ENCODE measurements at regions not wholly inside any gene's neighbourhood (a gene's known extent, or its start where the extent isn't known, plus 50 kb on each side); places are given as distances from the start of the nearest gene placed in this dataset.

- Histone ChIP-seq H3K9me2 (no peaks in the 10 kb centered on the region), H3K79me2 (ENCODE audit: insufficient read depth) (no peaks in the 10 kb centered on the region), H3K4me3 (ENCODE audit: low read depth in 2 of 2, low read length in 1 of 2) (no peak overlapping the region), H3K9me3 (no peaks in the 10 kb centered on the region), H3K4me1 (ENCODE audit: control insufficient read depth in 1 of 2, insufficient read depth in 2 of 2, low read depth in 1 of 2, low read length in 1 of 2) (peaks cover 0 to 15% of the 10 kb centered on the region in 2 experiments; a peak in 2 of 4 replicates), H3K27ac (ENCODE audit: low read depth in 2 of 2, low read length in 1 of 2) (peak overlapping the region in 1 of 2 experiments; percentile 50; a peak in 2 of 4 replicates), H3F3A (replicated peaks; ENCODE audit: insufficient read depth) (no peaks in the 10 kb centered on the region), H3K27me3 (ENCODE audit: insufficient read depth) (no peaks in the 10 kb centered on the region), H4K20me1 (ENCODE audit: insufficient read depth) (no peaks in the 10 kb centered on the region), H2AFZ (ENCODE audit: low read depth) (no peak overlapping the region), H3K9ac (no peak overlapping the region), H3K4me2 (no peak overlapping the region), H3K36me3 (replicated peaks in 1 of 2; ENCODE audit: control insufficient read depth in 1 of 2, insufficient read depth in 2 of 2, low read length in 1 of 2) (no peaks in the 10 kb centered on the region)
- no peak for TF ChIP-seq SMC3 (IDR thresholded peaks at IDR 0.05; ENCODE audit: low read depth, low read length)
- no peak for TF ChIP-seq POLR2AphosphoS5 (IDR thresholded peaks at IDR 0.05; ENCODE audit: low read depth, low read length)
- no peak for TF ChIP-seq FOXJ3 (CRISPR knock-in tag; IDR thresholded peaks at IDR 0.05)
- no peak for TF ChIP-seq TCF12 (IDR thresholded peaks at IDR 0.05)
- TF ChIP-seq TAF1 (IDR thresholded peaks at IDR 0.05; ENCODE audit: borderline replicate concordance, low read depth, low read length): no peak
- ChIA-PET POLR2A (interaction anchor here (1.3 kb wide), 1 partner anchor 31 kb away, joined by 13 read pairs; no protein-coding TSS in a partner anchor), CTCF (interaction anchor here (0.6 to 11.2 kb wide), 31 partner anchors 8 to 402 kb away, joined by 3 to 116 read pairs (median 4); no protein-coding TSS in a partner anchor)
- DNase-seq: no peak
- 83% methylated on average over 4 of the region's 4 CpGs for WGBS (ENCODE audit: low lambda C conversion rate)
These were observed 147.7 kb downstream of the SH3BGRL2 start for GRCh38 chr6:79778816-79779215.

GRCh38 chr6:79777713-79778579, 146.8 kb downstream of the SH3BGRL2 start:
- no peaks in the 10 kb centered on the region for H3F3A ChIP-seq (replicated peaks; ENCODE audit: insufficient read depth)
- 42% methylated on average over 24 of the region's 34 CpGs for WGBS (ENCODE audit: low lambda C conversion rate)
- H3K9me3 ChIP-seq: no peaks in the 10 kb centered on the region
- no peaks in the 10 kb centered on the region for H3K9me2 ChIP-seq
- no peaks in the 10 kb centered on the region for H3K27me3 ChIP-seq (ENCODE audit: insufficient read depth)
- H3K79me2 ChIP-seq (ENCODE audit: insufficient read depth): no peaks in the 10 kb centered on the region
- DNase-seq: peak; percentile 92
- ChIA-PET POLR2A (interaction anchor here (1.3 kb wide), 1 partner anchor 32 kb away, joined by 13 read pairs; no protein-coding TSS in a partner anchor), CTCF (interaction anchor here (0.6 to 11.2 kb wide), 31 partner anchors 9 to 403 kb away, joined by 3 to 116 read pairs (median 4); no protein-coding TSS in a partner anchor)
- peak overlapping the region; percentile 34 to 44 for H3K4me3 ChIP-seq (ENCODE audit: low read depth in 2 of 2, low read length in 1 of 2)
- TF ChIP-seq JUND (IDR thresholded peaks at IDR 0.05) (no peak), CTCF (IDR thresholded peaks at IDR 0.05) (peak; percentile 94), SMC3 (IDR thresholded peaks at IDR 0.05; ENCODE audit: low read depth, low read length) (peak; percentile 96), CHD2 (IDR thresholded peaks at IDR 0.05; ENCODE audit: low read length, partially characterized antibody) (no peak), USF2 (IDR thresholded peaks at IDR 0.05; ENCODE audit: borderline replicate concordance, low read depth, low read length) (no peak), TCF12 (IDR thresholded peaks at IDR 0.05) (no peak), YY1 (IDR thresholded peaks at IDR 0.05; ENCODE audit: low read depth) (no peak), NRF1 (IDR thresholded peaks at IDR 0.05; ENCODE audit: low read depth, low read length) (peak; percentile 91), TAF1 (IDR thresholded peaks at IDR 0.05; ENCODE audit: borderline replicate concordance, low read depth, low read length) (no peak), FOSL2 (IDR thresholded peaks at IDR 0.05; ENCODE audit: borderline replicate concordance, low read depth) (no peak), EZH2phosphoT487 (IDR thresholded peaks at IDR 0.05; ENCODE audit: borderline replicate concordance, low read depth) (no peak), RAD21 (IDR thresholded peaks at IDR 0.05; ENCODE audit: low read length) (peak; percentile 89), RFX5 (IDR thresholded peaks at IDR 0.05; ENCODE audit: low read length) (no peak), USF1 (IDR thresholded peaks at IDR 0.05; ENCODE audit: borderline replicate concordance, low read depth) (no peak), FOXJ3 (CRISPR knock-in tag; IDR thresholded peaks at IDR 0.05) (no peak), GATA2 (CRISPR knock-in tag; IDR thresholded peaks at IDR 0.05) (no peak)
- peaks cover 0 to 9% of the 10 kb centered on the region in 2 experiments; a peak in 2 of 4 replicates for H3K4me1 ChIP-seq (ENCODE audit: control insufficient read depth in 1 of 2, insufficient read depth in 2 of 2, low read depth in 1 of 2, low read length in 1 of 2)
- no peaks in the 10 kb centered on the region for H3K36me3 ChIP-seq (replicated peaks in 1 of 2; ENCODE audit: control insufficient read depth in 1 of 2, insufficient read depth in 2 of 2, low read length in 1 of 2)
- H4K20me1 ChIP-seq (ENCODE audit: insufficient read depth): no peaks in the 10 kb centered on the region
- peak overlapping the region; percentile 24 for H3K4me2 ChIP-seq
- peak overlapping the region in 1 of 2 experiments; percentile 51; a peak in 2 of 4 replicates for H3K27ac ChIP-seq (ENCODE audit: low read depth in 2 of 2, low read length in 1 of 2)
- peak overlapping the region; percentile 88 for H2AFZ ChIP-seq (ENCODE audit: low read depth)
- H3K9ac ChIP-seq: no peak overlapping the region

Measured in SK-N-SH (cell line).